Embryonic facial prominence (tissue), 1 donor: ENCODE measurements at regions not wholly inside any gene's neighbourhood (a gene's known extent, or its start where the extent isn't known, plus 50 kb on each side); places are given as distances from the start of the nearest gene placed in this dataset.
A peak's percentile ranks its signal among the peaks of the same experiment; 100 is the strongest.
"Not testable (repeated sequence)": the region's sequence is repeated elsewhere in the genome, so short reads cannot be mapped to it uniquely, and the experiment has no call there.

Experiments used
- DNase-seq: peaks from one replicate; pipeline ENCODE4 v3.0.0-alpha.2; 2016; ENCODE audit errors: extremely low spot score

DNA sequence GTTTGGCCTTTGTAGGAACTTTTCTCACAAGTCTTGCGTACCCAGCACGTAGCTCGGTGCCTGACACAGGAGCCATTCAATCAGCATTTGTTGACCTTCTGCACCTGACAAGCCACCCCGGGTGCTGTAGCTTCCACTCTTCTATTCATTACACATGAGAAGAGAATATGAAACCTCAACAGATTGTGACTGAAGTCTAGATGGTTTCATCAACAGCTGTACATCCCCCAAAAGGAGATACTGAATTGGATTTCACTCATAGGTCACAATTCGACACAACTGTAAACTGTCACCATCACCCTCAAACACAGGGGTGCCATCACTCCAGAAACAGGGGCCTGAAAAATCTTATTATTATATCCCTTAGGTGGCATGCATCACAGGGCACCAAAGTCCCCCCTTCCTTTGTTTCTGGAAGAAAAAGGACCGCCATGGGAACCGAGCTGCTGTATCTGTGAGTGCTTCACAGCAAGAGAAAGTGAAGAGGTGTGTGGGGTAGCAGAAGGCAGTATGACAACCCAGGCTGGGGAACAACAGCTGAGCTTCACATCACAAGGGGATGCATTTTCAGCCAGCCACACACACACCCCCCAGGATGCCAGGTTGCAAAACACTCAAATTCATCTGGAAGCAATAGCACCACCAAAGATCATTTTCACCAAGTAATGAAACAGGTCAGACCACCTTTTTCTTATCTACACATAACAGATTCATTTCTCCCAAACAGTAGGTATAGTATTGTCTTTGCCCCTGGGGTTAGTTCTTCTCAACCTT is 225.7 kb downstream of the TOMM20 start:
- DNase-seq = no peak

DNA sequence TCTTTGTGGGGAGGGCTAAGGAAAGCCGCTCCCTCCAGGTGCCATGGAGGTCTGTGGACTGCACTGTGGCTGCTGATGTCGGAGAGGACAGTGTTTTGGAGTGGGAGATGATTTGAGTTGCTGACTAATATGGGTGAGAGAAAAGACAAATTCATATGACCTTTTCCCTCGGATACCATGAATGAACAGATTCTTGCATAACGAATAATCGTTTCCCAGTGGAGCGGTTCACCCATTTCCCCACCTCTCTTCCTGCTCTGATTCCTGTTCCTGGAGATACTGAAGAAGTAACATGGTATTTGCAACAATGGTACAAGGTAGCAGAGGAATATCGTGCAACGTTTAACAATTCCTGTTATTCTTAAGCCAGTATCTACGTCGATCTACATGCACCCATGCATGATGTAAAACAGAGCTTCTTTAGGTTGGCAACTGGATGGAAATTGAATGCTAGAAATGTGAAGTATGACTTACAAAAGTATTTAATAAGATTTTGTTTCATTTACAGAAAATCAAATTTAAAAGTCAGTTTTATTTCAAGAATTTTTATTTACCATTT is 227.1 kb downstream of the TOMM20 start:
- no peak for DNase-seq

- no peak for DNase-seq
Measured at GRCh38 chr1:234900595-234900994, 228.0 kb downstream of the TOMM20 start.

DNA sequence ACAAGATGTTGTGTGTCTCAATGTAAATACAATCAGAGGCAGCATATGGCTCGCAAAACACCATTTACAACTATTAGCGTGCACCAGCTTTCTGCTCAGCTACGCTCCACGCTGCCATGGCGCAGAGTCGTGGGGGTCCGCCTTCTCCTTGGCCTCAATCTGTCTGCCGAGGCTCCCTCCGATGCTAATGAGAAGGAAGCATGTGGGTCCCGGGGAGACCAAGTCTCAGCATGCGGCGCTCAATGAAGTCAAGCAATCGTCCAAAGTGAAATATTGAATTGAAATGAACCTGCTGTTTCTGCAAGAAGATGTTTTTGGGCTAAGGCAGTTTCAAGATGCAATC is 228.9 kb downstream of the TOMM20 start:
- DNase-seq = no peak

DNA sequence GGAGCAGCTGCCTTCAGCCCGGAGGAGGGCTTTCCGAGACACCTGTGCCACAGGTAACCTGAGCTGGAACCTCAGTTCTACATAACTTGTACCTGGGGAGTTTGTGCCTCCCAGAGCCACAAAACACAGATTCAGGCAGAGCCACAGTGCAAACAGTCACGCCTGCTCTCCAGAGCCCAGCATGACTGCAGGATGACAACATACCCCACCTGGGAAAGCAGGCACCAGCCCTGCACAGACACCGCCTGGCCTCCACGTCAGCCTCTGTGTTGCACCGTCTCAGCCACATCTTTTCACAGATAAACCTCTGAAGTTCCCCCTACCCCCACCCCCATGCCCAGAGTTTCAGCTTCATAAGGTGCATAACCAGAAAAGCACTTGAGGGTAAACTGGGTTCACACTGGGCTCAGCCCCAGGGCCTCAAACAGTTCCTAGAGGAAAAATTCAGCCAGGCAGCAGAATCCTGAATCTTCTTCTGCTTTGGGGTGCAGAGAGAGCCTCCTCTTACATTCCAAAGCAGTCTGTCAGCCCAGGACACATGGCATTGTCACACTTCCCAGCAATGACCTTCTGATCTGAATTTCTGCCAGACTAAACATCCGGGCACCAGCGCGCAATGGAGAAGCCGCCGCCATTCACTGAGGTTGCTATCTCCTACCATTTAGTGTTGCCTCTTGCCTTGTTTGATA is 229.5 kb downstream of the TOMM20 start:
- no peak for DNase-seq

GRCh38 chr1:234898455-234899033 is 230.1 kb downstream of the TOMM20 start:
- DNase-seq = no peak

GRCh38 chr1:234897754-234898454 is 230.7 kb downstream of the TOMM20 start:
- no peak for DNase-seq

- no peak for DNase-seq
Measured at GRCh38 chr1:234897390-234897749, 231.3 kb downstream of the TOMM20 start.

- DNase-seq = no peak
Measured at GRCh38 chr1:234896477-234897389, 231.9 kb downstream of the TOMM20 start.

GRCh38 chr1:234893725-234894630 is 234.7 kb downstream of the TOMM20 start:
- DNase-seq = peak; percentile 56

DNA sequence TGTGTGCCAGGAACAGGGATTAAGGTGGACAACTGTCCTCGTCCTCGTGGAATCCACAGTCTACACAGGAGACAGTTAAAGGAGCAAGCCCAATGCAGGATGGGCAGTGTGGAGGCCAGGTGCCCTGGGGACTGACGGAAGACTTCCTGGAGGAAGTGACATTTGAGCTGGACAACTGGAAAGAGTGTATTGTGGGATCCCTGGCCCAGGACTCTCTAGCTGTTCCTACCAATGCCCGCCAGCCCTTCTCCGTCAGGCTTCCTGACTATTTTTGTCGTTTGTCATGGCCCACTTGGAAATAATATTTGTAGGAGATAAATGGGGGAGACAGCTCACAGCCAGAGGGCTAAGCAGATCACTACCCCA is 235.3 kb downstream of the TOMM20 start:
- no peak for DNase-seq

DNA sequence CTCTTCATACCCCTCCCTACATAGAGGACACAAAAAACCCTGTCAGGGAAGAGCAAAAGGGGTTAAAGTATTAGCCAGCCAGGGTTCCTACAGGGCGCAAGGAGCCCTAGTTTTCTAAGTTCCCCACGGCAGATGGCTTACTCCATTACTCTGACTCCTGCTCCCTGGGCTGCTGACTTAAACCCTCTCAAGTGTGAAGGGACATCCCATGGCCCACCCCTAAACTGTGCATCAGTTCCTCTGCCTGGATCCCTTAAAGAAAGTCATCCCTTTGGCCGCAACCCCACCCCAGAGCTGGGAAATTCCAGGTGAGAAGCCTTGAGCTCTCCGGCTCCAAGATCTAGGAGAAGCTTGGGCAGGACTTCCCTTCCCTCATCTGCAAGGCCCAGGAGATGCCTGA is 236.0 kb downstream of the TOMM20 start:
- no peak for DNase-seq

GRCh38 chr1:234891427-234891826 is 237.2 kb downstream of the TOMM20 start:
- DNase-seq = no peak

DNA sequence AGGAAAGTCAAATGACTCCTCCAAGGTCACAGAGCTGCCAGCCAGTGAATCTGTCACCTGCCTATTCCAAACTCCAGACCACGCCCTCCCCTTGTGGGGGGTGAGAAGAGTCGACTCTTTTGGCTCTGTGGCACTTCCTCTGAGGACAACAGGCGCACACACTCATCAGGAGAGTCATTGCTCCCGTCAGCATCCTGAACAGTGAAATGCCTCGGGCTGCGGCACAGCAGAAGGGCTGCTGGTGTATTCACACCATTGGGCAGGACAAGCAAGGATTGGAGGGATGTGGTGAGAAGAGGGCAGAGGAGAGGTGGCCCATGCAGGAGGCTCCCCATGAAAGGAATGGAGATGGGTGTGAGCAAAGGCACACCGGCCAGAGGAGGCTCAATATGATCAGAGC is 239.0 kb downstream of the TOMM20 start:
- DNase-seq = no peak

GRCh38 chr1:234888247-234888646 is 240.4 kb downstream of the TOMM20 start:
- DNase-seq = not testable (repeated sequence)

- no peak for DNase-seq
Measured at GRCh38 chr1:234887016-234887900, 241.4 kb downstream of the TOMM20 start.

- no peak for DNase-seq
Measured at GRCh38 chr1:234886081-234886984, 242.3 kb downstream of the TOMM20 start.

DNA sequence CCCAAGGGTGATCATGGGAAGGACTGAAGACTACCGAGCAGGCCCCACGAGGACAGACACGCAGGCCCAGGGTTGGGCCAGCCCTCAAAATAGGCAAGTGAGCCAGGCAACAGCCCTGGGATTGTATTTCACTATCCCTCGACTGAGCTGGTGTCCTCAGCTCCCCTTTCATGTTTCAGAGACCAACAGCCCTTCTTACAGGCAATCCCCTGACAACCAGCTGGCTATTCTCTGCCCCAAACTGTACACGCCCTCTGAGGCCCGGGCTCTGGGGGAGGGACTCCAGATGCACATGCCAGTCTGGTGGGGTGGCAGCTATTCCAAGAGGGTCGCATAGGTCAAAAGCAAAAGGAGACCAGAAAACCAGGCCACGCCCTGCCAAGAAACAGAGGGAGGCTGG is 243.0 kb downstream of the TOMM20 start:
- DNase-seq = no peak
